Endothelial cell (in vitro differentiated cells): ENCODE measurements at regions not wholly inside any gene's neighbourhood (a gene's known extent, or its start where the extent isn't known, plus 50 kb on each side); places are given as distances from the start of the nearest gene placed in this dataset.

Source experiments
- DNase-seq: peaks from one replicate; pipeline ENCODE4 v3.0.0; 2021; ENCODE audit warnings: low spot score
- H3K27ac Mint-ChIP-seq: one replicate; pipeline ENCODE4 v1.8.0; 2021; ENCODE audit warnings: mixed read lengths, inconsistent platforms; ENCODE audit not compliant: unreplicated experiment
- H3K27me3 Mint-ChIP-seq: one replicate; pipeline ENCODE4 v1.8.0; 2021; ENCODE audit warnings: mild to moderate bottlenecking, moderate library complexity, mixed read lengths, inconsistent platforms; ENCODE audit not compliant: unreplicated experiment
- H3K36me3 Mint-ChIP-seq: one replicate; pipeline ENCODE4 v1.8.0; 2021; ENCODE audit warnings: mild to moderate bottlenecking, low read depth, mixed read lengths, inconsistent platforms; ENCODE audit not compliant: unreplicated experiment
- H3K4me1 Mint-ChIP-seq: one replicate; pipeline ENCODE4 v1.8.0; 2021; ENCODE audit warnings: mild to moderate bottlenecking, mixed read lengths, inconsistent platforms; ENCODE audit not compliant: unreplicated experiment
- H3K4me3 Mint-ChIP-seq: one replicate; pipeline ENCODE4 v1.8.0; 2021; ENCODE audit warnings: mild to moderate bottlenecking, mixed read lengths, inconsistent platforms; ENCODE audit not compliant: unreplicated experiment
- H3K9me3 Mint-ChIP-seq: one replicate; pipeline ENCODE4 v1.8.0; 2021; ENCODE audit warnings: mixed read lengths, inconsistent platforms; ENCODE audit not compliant: unreplicated experiment
- CTCF ChIP-seq: fragments of 200-600 bp; sonication (generic); IDR thresholded peaks from one replicate; pipeline ENCODE4 v1.5.0; 2021; ENCODE audit warnings: antibody characterized with exemption; ENCODE audit not compliant: unreplicated experiment

DNA sequence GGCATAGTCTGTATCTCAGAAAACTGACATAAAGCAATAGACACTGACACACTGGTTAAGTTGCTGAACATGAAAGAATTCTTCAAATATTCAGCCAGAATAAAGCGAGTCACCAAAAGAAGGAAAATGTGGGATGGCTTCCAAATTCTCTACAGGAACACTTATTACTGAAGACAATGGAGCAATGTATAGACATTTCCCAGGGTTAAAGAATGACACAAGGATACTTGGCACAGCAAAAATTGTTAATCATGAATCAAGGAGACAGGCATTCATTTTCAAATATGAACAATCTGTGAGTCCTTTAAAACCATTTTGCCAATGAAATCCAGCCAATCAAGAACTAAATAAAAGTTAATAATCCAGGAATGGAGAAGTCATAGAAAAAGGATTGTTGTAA lies 92.5 kb downstream of the MTX3 start:
- no peaks in the 10 kb centered on the region for H3K36me3 Mint-ChIP-seq
- no peaks in the 10 kb centered on the region for H3K9me3 Mint-ChIP-seq
- no peak for TF ChIP-seq CTCF
- H3K27me3 Mint-ChIP-seq = no peaks in the 10 kb centered on the region
- no peak overlapping the region for H3K4me3 Mint-ChIP-seq
- no peak overlapping the region for H3K27ac Mint-ChIP-seq
- peaks cover 13% of the 10 kb centered on the region for H3K4me1 Mint-ChIP-seq
- no peak for DNase-seq

DNA sequence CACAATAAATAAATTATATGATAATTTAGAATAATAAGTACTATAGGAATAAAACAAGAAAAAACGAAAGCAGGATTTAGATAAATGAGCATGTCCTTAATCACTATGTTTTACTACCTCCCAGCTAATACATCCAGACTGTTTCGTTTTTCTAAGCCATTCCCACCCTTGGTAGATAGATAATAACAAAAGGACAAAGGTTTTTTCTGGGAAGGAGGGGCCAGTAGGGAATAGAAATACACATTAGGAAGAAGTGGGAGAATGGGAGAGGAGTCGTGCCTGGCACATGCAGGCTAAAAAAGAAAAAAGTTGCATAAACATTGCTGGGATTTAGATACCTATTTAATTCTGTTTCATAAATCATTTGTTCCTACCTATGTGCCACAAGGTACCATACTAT lies 97.1 kb downstream of the MTX3 start:
- Mint-ChIP-seq H3K4me3 (no peak overlapping the region), H3K4me1 (peaks cover 13% of the 10 kb centered on the region), H3K27me3 (no peaks in the 10 kb centered on the region), H3K9me3 (no peaks in the 10 kb centered on the region), H3K27ac (no peak overlapping the region), H3K36me3 (no peaks in the 10 kb centered on the region)
- no peak for DNase-seq
- TF ChIP-seq CTCF = no peak

- H3K9me3 Mint-ChIP-seq = no peaks in the 10 kb centered on the region
- no peak overlapping the region for H3K4me3 Mint-ChIP-seq
- no peak for TF ChIP-seq CTCF
- H3K4me1 Mint-ChIP-seq = peaks cover 13% of the 10 kb centered on the region
- H3K27ac Mint-ChIP-seq = no peak overlapping the region
- no peaks in the 10 kb centered on the region for H3K27me3 Mint-ChIP-seq
- DNase-seq = no peak
- no peaks in the 10 kb centered on the region for H3K36me3 Mint-ChIP-seq
Observed at GRCh38 chr5:79893485-79893884, 97.6 kb downstream of the MTX3 start.

GRCh38 chr5:79890930-79891249 lies 100.2 kb downstream of the MTX3 start:
- H3K36me3 Mint-ChIP-seq = no peaks in the 10 kb centered on the region
- DNase-seq = no peak
- H3K4me1 Mint-ChIP-seq = peaks cover 12% of the 10 kb centered on the region
- H3K27ac Mint-ChIP-seq = no peak overlapping the region
- H3K27me3 Mint-ChIP-seq = no peaks in the 10 kb centered on the region
- TF ChIP-seq CTCF = no peak
- H3K9me3 Mint-ChIP-seq = no peaks in the 10 kb centered on the region
- H3K4me3 Mint-ChIP-seq = no peak overlapping the region

DNA sequence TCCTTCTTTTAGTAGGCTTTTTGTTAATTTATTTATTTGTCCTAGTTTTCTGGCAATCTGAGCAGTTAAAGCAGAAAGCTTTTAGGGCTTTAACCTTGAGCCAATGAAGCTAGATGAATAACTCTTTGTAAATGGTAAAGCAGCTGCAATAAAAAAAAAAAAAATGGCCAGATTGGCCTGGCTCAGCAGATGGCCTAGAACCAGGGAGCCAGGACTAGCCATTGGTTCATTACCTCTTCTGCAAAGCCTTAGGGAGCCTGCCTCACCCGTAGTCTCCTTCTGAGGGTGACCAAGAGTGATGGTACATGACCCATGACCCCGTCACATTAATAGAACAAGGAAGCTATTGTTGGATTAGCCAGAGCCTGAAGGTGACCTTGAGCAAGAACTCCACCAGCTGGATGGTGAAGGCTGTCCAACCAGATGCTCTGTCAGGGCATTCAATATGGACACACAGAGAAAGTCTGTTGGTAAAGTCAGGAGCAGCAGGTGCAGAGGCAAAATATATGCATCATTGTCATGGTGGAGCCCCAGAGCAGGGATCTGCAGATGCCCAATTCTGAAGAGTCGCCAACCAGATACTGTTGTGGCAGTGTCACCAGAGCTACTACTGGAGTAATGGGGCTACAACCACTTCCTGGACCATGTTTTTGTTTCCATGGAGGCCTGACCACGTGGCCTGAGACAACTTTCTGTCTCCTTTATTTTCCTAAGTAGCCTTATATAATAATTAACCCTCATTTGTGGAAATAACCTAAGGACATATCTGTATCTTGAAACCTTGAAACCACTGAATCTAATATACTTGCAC lies 100.7 kb downstream of the MTX3 start:
- Mint-ChIP-seq H3K36me3 (no peaks in the 10 kb centered on the region), H3K27ac (no peak overlapping the region), H3K4me3 (no peak overlapping the region), H3K4me1 (peaks cover 6% of the 10 kb centered on the region), H3K27me3 (no peaks in the 10 kb centered on the region), H3K9me3 (no peaks in the 10 kb centered on the region)
- TF ChIP-seq CTCF = no peak
- DNase-seq = no peak
